Endothelial cell of umbilical vein (primary cell): ENCODE measurements at regions not wholly inside any gene's neighbourhood (a gene's known extent, or its start where the extent isn't known, plus 50 kb on each side); places are given as distances from the start of the nearest gene placed in this dataset.

Experiments
- BruUV-seq: library from RNA; stranded (reverse); fragments of 400-500 nt; replicated peaks from 2 replicates; lab custom pipeline; 2021; lab: Mats Ljungman, UMichigan
- CTCF ChIA-PET: fragments of 300-600, 350-600 bp; sonication (Branson Sonifier 250); formaldehyde crosslinking; loops from one replicate; lab custom pipeline; 2021; ENCODE audit warnings: antibody characterized with exemption, inconsistent platforms; lab: Charles Lee
- POLR2A ChIA-PET: fragments of 300-600, 350-600 bp; sonication (Branson Sonifier 250); formaldehyde crosslinking; loops from one replicate; lab custom pipeline; 2021; ENCODE audit warnings: antibody characterized with exemption, inconsistent platforms; lab: Charles Lee
- DNase-seq: peaks from one replicate; pipeline ENCODE4 v3.0.0-alpha.2; 2011; ENCODE audit warnings: low read depth, low spot score
- FAIRE-seq: peaks from 2 replicates; lab custom pipeline; 2011; peaks lifted over from hg19 to GRCh38; lab: Jason Lieb, UNC
- H2AFZ ChIP-seq: 2 replicates; pipeline ENCODE4 v1.6.0; 2012; ENCODE audit warnings: low read depth, low read length, control low read depth, inconsistent platforms
- H3K27ac ChIP-seq: 2 replicates; pipeline ENCODE4 v1.5.1; 2011; ENCODE audit warnings: low read depth, mild to moderate bottlenecking, control low read depth, low read length, moderate library complexity; ENCODE audit not compliant: insufficient read depth
- H3K27me3 ChIP-seq, 2 experiments: 2 replicates each; pipeline versions ENCODE4 v1.6.0 to v1.6.1; 2011; ENCODE audit warnings: low read length in 2 of 2, mixed read lengths in 1 of 2; ENCODE audit not compliant: control insufficient read depth in 2 of 2, insufficient read depth in 2 of 2
- H3K36me3 ChIP-seq, 2 experiments: 2 replicates in 1 of 2; 3 replicates in 1 of 2; pipeline ENCODE4 v1.5.1; 2011; ENCODE audit warnings: low read length in 2 of 2, mild to moderate bottlenecking in 1 of 2, moderate library complexity in 1 of 2; ENCODE audit not compliant: control insufficient read depth in 2 of 2, insufficient read depth in 2 of 2; ENCODE audit errors: extremely low read depth in 1 of 2
- H3K4me1 ChIP-seq: 3 replicates; pipeline ENCODE4 v1.5.1; 2011; ENCODE audit warnings: mild to moderate bottlenecking, low read length; ENCODE audit not compliant: control insufficient read depth, insufficient read depth; ENCODE audit errors: extremely low read depth
- H3K4me2 ChIP-seq: 2 replicates; pipeline ENCODE4 v1.6.1; 2011; ENCODE audit warnings: low read length, control low read depth, mixed read lengths; ENCODE audit not compliant: insufficient read depth
- H3K4me3 ChIP-seq, 3 experiments: fragments of 200-600 bp in 1 of 3; sonication (generic), shearing (Covaris generic) in 1 of 3; replicated peaks in 1 of 3; 2 replicates each; pipeline ENCODE4 v1.5.1; 2011 to 2016; ENCODE audit warnings: control low read depth in 3 of 3, low read length in 3 of 3, mild to moderate bottlenecking in 2 of 3, inconsistent platforms in 1 of 3, low read depth in 1 of 3, moderate library complexity in 1 of 3; ENCODE audit not compliant: insufficient read depth in 1 of 3
- H3K79me2 ChIP-seq: 2 replicates; pipeline ENCODE4 v1.6.0; 2012; ENCODE audit warnings: low read length, inconsistent platforms; ENCODE audit not compliant: control insufficient read depth, insufficient read depth
- H3K9ac ChIP-seq: replicated peaks from 2 replicates; pipeline ENCODE3; 2011; ENCODE audit warnings: low read length, control low read depth; ENCODE audit not compliant: insufficient read depth; ENCODE audit errors: extremely low read depth
- H3K9me1 ChIP-seq: replicated peaks from 3 replicates; pipeline ENCODE4 v1.6.0; 2011; ENCODE audit warnings: mild to moderate bottlenecking, low read length; ENCODE audit not compliant: control insufficient read depth, insufficient read depth; ENCODE audit errors: extremely low read depth
- H3K9me3 ChIP-seq: replicated peaks from 2 replicates; pipeline ENCODE4 v1.5.1; 2012; ENCODE audit warnings: low read length, inconsistent platforms; ENCODE audit not compliant: control insufficient read depth, insufficient read depth
- H4K20me1 ChIP-seq: replicated peaks from 2 replicates; pipeline ENCODE3; 2011; ENCODE audit warnings: mild to moderate bottlenecking, low read length; ENCODE audit not compliant: control insufficient read depth, insufficient read depth; ENCODE audit errors: extremely low read depth
- EZH2 ChIP-seq: IDR thresholded peaks from 2 replicates; pipeline ENCODE4 v1.6.1; 2012; ENCODE audit warnings: borderline replicate concordance, low read depth, mild to moderate bottlenecking, moderate library complexity, low read length, inconsistent platforms; ENCODE audit not compliant: severe bottlenecking
- FOS ChIP-seq: IDR thresholded peaks from 2 replicates; pipeline ENCODE4 v1.6.1; 2011; ENCODE audit warnings: mild to moderate bottlenecking, low read length, moderate library complexity, borderline replicate concordance; ENCODE audit not compliant: insufficient read depth
- GATA2 ChIP-seq: IDR thresholded peaks from 2 replicates; pipeline ENCODE4 v1.7.0; 2011; ENCODE audit warnings: low read depth, mild to moderate bottlenecking, moderate library complexity, mixed read lengths, low read length; ENCODE audit not compliant: insufficient read length, insufficient read depth
- JUN ChIP-seq: IDR thresholded peaks from 2 replicates; pipeline ENCODE4 v1.6.1; 2011; ENCODE audit warnings: borderline replicate concordance, low read depth; ENCODE audit not compliant: insufficient read length, insufficient read depth
- MYC ChIP-seq: IDR thresholded peaks from one replicate; pipeline ENCODE4 v1.6.1; 2011; ENCODE audit warnings: mild to moderate bottlenecking, low read depth, low read length
- POLR2A ChIP-seq: IDR thresholded peaks from 2 replicates; pipeline ENCODE4 v1.6.1; 2012; ENCODE audit warnings: low read depth, mild to moderate bottlenecking, control low read depth, low read length
- POLR2AphosphoS5 ChIP-seq: IDR thresholded peaks from 2 replicates; pipeline ENCODE4 v1.6.1; 2012; ENCODE audit warnings: low read depth, mild to moderate bottlenecking, control low read depth, low read length, moderate library complexity; ENCODE audit not compliant: insufficient read depth
- dilution Hi-C: fragments of 300-500 bp; cut with MboI; formaldehyde crosslinking; loops from one replicate; pipeline ENCODE4 v1.15.0; 2019; ENCODE audit warnings: low sequenced_read_pairs; ENCODE audit not compliant: extremely low pct_ligation_motif_present
- intact Hi-C: fragments of 100-400 bp; cut with micrococcal nuclease; formaldehyde crosslinking; loops from one replicate; pipeline ENCODE4 v1.10.0; 2022
- TF ChIP-seq, protein P1 (sequence below), 2 donors: IDR thresholded peaks; 1 replicate in 1 of 2; 2 replicates in 1 of 2; pipeline ENCODE4 v1.5.1; 2011; ENCODE audit warnings: low read length in 2 of 2, mild to moderate bottlenecking in 2 of 2, moderate library complexity in 2 of 2, control low read depth in 1 of 2, inconsistent platforms in 1 of 2, low read depth in 1 of 2; ENCODE audit not compliant: insufficient read depth in 1 of 2; ENCODE audit errors: extremely low read depth in 1 of 2
- TF ChIP-seq, protein P2 (sequence below): IDR thresholded peaks from 2 replicates; pipeline ENCODE4 v1.6.1; 2011; ENCODE audit not compliant: insufficient read depth, insufficient read length

- Histone ChIP-seq H3K36me3 (no peaks in the 10 kb centered on the region), H3K4me3 (no peak overlapping the region), H3K9me1 (no peaks in the 10 kb centered on the region), H3K4me1 (no peaks in the 10 kb centered on the region), H3K4me2 (no peak overlapping the region), H3K27me3 (no peaks in the 10 kb centered on the region), H3K9ac (no peak overlapping the region), H3K27ac (no peak overlapping the region), H3K9me3 (no peaks in the 10 kb centered on the region), H4K20me1 (no peaks in the 10 kb centered on the region), H2AFZ (no peak overlapping the region), H3K79me2 (no peaks in the 10 kb centered on the region)
- dilution Hi-C loops: no loop called here
- DNase-seq (no peak), FAIRE-seq (no peak)
- CTCF ChIA-PET: no interaction called here
- BruUV-seq: no TSS peak
- intact Hi-C loops: no loop called here
- TF ChIP-seq FOS: no peak
- TF ChIP-seq, protein P1, sequence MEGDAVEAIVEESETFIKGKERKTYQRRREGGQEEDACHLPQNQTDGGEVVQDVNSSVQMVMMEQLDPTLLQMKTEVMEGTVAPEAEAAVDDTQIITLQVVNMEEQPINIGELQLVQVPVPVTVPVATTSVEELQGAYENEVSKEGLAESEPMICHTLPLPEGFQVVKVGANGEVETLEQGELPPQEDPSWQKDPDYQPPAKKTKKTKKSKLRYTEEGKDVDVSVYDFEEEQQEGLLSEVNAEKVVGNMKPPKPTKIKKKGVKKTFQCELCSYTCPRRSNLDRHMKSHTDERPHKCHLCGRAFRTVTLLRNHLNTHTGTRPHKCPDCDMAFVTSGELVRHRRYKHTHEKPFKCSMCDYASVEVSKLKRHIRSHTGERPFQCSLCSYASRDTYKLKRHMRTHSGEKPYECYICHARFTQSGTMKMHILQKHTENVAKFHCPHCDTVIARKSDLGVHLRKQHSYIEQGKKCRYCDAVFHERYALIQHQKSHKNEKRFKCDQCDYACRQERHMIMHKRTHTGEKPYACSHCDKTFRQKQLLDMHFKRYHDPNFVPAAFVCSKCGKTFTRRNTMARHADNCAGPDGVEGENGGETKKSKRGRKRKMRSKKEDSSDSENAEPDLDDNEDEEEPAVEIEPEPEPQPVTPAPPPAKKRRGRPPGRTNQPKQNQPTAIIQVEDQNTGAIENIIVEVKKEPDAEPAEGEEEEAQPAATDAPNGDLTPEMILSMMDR (IDR thresholded peaks at IDR 0.05; ENCODE audit: extremely low read depth in 1 of 2, insufficient read depth in 1 of 2, low read depth in 1 of 2, low read length in 2 of 2): no peak
- TF ChIP-seq MYC: no peak
- TF ChIP-seq GATA2: no peak
- no peak for TF ChIP-seq POLR2A
- TF ChIP-seq, protein P2, sequence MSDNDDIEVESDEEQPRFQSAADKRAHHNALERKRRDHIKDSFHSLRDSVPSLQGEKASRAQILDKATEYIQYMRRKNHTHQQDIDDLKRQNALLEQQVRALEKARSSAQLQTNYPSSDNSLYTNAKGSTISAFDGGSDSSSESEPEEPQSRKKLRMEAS: no peak
- TF ChIP-seq POLR2AphosphoS5: no peak
- no peak for TF ChIP-seq EZH2
- TF ChIP-seq JUN: no peak
- POLR2A ChIA-PET: no interaction called here
Measured at GRCh38 chr6:156269751-156270369, 507.3 kb upstream of the ARID1B start.
